ENCODE measurements at regions not wholly inside any gene's neighbourhood (a gene's known extent, or its start where the extent isn't known, plus 50 kb on each side); places are given as distances from the start of the nearest gene placed in this dataset.

GRCh38 chr2:15842758-15843666 lies 97.3 kb upstream of the MYCN start:
- intact Hi-C loops (cut with DNase I; ENCODE audit: low total_unique reads), result no loop called here
- Histone ChIP-seq H3K4me3 (no peak overlapping the region), H3K36me3 (no peaks in the 10 kb centered on the region), H3K27ac (no peak overlapping the region), H3K4me1 (no peaks in the 10 kb centered on the region), H3K27me3 (no peaks in the 10 kb centered on the region), H3K9me3 (no peaks in the 10 kb centered on the region)
- in situ Hi-C loops (cut with MboI; ENCODE audit: low sequenced_read_pairs in 4 of 4), result no loop called here
- DNase-seq, result no peak
- TF ChIP-seq POLR2A (IDR thresholded peaks at IDR 0.05) (no peak), CTCF (IDR thresholded peaks at IDR 0.05 in 4 of 5, conservative IDR thresholded peaks at IDR 0.05 in 1 of 5) (no peak)
- no peak for ATAC-seq

DNA sequence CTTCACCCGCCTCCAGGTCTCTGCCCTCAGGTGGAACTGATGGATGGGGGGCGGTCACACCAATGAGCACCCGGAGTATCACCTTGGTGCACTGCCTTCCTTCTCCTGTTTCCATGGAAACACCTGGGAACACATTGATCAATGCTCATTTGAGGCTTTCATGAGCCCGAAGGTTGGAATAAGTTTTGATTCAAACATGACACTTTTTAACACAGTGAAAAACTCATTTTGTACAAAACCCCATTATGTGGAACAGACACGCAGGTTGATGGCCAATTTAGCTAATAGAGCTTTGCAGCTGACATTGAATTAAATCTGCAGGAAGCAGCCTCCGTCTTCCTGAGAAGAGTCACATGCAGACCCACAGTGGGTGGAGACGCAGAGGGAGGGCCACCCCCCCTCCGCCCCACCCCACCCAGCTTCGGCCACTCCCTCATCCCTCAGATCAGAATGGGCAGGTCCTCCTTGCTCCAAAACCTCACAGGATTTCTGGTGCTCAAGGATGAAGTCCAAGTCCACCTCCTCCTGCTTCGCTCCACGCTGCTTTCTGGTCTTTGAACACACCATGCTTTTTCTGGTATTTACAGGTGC lies 96.0 kb upstream of the MYCN start:
- Histone ChIP-seq H3K4me1 (no peaks in the 10 kb centered on the region), H3K27me3 (no peaks in the 10 kb centered on the region), H3K36me3 (no peaks in the 10 kb centered on the region), H3K4me3 (no peak overlapping the region), H3K27ac (no peak overlapping the region), H3K9me3 (no peaks in the 10 kb centered on the region)
- intact Hi-C loops (cut with DNase I; ENCODE audit: low total_unique reads) (no loop called here), in situ Hi-C loops (cut with MboI; ENCODE audit: low sequenced_read_pairs in 4 of 4) (no loop called here)
- TF ChIP-seq POLR2A (IDR thresholded peaks at IDR 0.05) (no peak), CTCF (IDR thresholded peaks at IDR 0.05 in 4 of 5, conservative IDR thresholded peaks at IDR 0.05 in 1 of 5) (no peak)
- DNase-seq (no peak), ATAC-seq (no peak)

GRCh38 chr2:15845294-15845693 lies 95.1 kb upstream of the MYCN start:
- no peak for ATAC-seq
- Histone ChIP-seq H3K4me1 (no peaks in the 10 kb centered on the region), H3K27me3 (no peaks in the 10 kb centered on the region), H3K9me3 (no peaks in the 10 kb centered on the region), H3K4me3 (no peak overlapping the region), H3K36me3 (no peaks in the 10 kb centered on the region), H3K27ac (no peak overlapping the region)
- in situ Hi-C loops (cut with MboI; ENCODE audit: low sequenced_read_pairs in 4 of 4), result no loop called here
- DNase-seq, result no peak
- intact Hi-C loops (cut with DNase I; ENCODE audit: low total_unique reads), result no loop called here
- TF ChIP-seq CTCF (IDR thresholded peaks at IDR 0.05 in 4 of 5, conservative IDR thresholded peaks at IDR 0.05 in 1 of 5) (no peak), POLR2A (IDR thresholded peaks at IDR 0.05) (no peak)

GRCh38 chr2:15845737-15846405 lies 94.5 kb upstream of the MYCN start:
- in situ Hi-C loops (cut with MboI; ENCODE audit: low sequenced_read_pairs in 4 of 4), result no loop called here

More at GRCh38 chr2:15845737-15846405, 94.5 kb upstream of the MYCN start:
- Histone ChIP-seq H3K36me3 (no peaks in the 10 kb centered on the region), H3K9me3 (no peaks in the 10 kb centered on the region), H3K27me3 (no peaks in the 10 kb centered on the region), H3K27ac (no peak overlapping the region), H3K4me1 (no peaks in the 10 kb centered on the region), H3K4me3 (no peak overlapping the region)
- TF ChIP-seq CTCF (IDR thresholded peaks at IDR 0.05 in 4 of 5, conservative IDR thresholded peaks at IDR 0.05 in 1 of 5) (no peak), POLR2A (IDR thresholded peaks at IDR 0.05) (no peak)
- intact Hi-C loops (cut with DNase I; ENCODE audit: low total_unique reads), result no loop called here
- DNase-seq (no peak), ATAC-seq (no peak)
